GM12878 (cell line): ENCODE measurements at regions not wholly inside any gene's neighbourhood (a gene's known extent, or its start where the extent isn't known, plus 50 kb on each side); places are given as distances from the start of the nearest gene placed in this dataset.

Experiments used
- ATAC-seq: fragments of 200-7000 bp; cut with Tn5 transposase; 3 replicates; pipeline ENCODE4 v1.9.1; 2020; ENCODE audit warnings: mild to moderate bottlenecking, moderate library complexity
- BruUV-seq: library from RNA; stranded (reverse); fragments of 400-500 nt; replicated peaks from 2 replicates; lab custom pipeline; 2021; lab: Mats Ljungman, UMichigan
- CTCF ChIA-PET: fragments of 300-600 bp; sonication (Branson Sonifier 250); formaldehyde crosslinking; extraction: SDS; loops from one replicate; lab custom pipeline; 2021; ENCODE audit warnings: inconsistent platforms; lab: Yijun Ruan, JAX
- POLR2A ChIA-PET: fragments of 350-600 bp; formaldehyde crosslinking; extraction: SDS; loops from one replicate; lab custom pipeline; 2021; ENCODE audit warnings: inconsistent platforms; lab: Charles Lee
- RAD21 ChIA-PET: fragments of 300-600 bp; sonication (Branson Sonifier 250); formaldehyde crosslinking; loops from one replicate; lab custom pipeline; 2023; ENCODE audit warnings: antibody characterized with exemption; ENCODE audit not compliant: unreplicated experiment; lab: Charles Lee
- SMC1A ChIA-PET: fragments of 300-600 bp; sonication (Branson Sonifier 250); formaldehyde crosslinking; loops from one replicate; lab custom pipeline; 2023; ENCODE audit not compliant: unreplicated experiment, uncharacterized antibody; lab: Charles Lee
- DNase-seq: peaks from one replicate; pipeline ENCODE4 v3.0.0-alpha.2; 2011; ENCODE audit warnings: low read depth, low spot score
- FAIRE-seq: peaks from 3 replicates; lab custom pipeline; 2011; peaks lifted over from hg19 to GRCh38; lab: Jason Lieb, UNC
- H2AFZ ChIP-seq: 2 replicates; pipeline ENCODE4 v1.6.0; 2011; ENCODE audit warnings: low read depth, low read length, control low read depth; ENCODE audit not compliant: control insufficient read depth
- H3K27ac ChIP-seq: 2 replicates; pipeline ENCODE4 v1.5.1; 2011; ENCODE audit warnings: control low read depth; ENCODE audit not compliant: control insufficient read depth, insufficient read depth
- H3K27me3 ChIP-seq, 2 experiments: replicated peaks in 1 of 2; 2 replicates each; pipeline versions ENCODE4 v1.6.0 to v1.6.1; 2011; ENCODE audit warnings: low read length in 1 of 2; ENCODE audit not compliant: control insufficient read depth in 2 of 2, insufficient read depth in 2 of 2
- H3K36me3 ChIP-seq, 2 experiments: 2 replicates each; pipeline ENCODE4 v1.5.1; 2011; ENCODE audit warnings: low read length in 1 of 2; ENCODE audit not compliant: control insufficient read depth in 2 of 2, insufficient read depth in 2 of 2
- H3K4me1 ChIP-seq: 2 replicates; pipeline ENCODE4 v1.6.1; 2011; ENCODE audit warnings: mild to moderate bottlenecking, low read length, moderate library complexity, mixed read lengths; ENCODE audit not compliant: control insufficient read depth, insufficient read depth
- H3K4me2 ChIP-seq: 2 replicates; pipeline ENCODE4 v1.6.0; 2011; ENCODE audit warnings: control low read depth; ENCODE audit not compliant: control insufficient read depth, insufficient read depth
- H3K4me3 ChIP-seq: fragments of 200-600 bp; sonication (generic); 2 replicates; pipeline ENCODE4 v1.5.1; 2016
- H3K79me2 ChIP-seq: 2 replicates; pipeline ENCODE4 v1.6.0; 2011; ENCODE audit warnings: low read length; ENCODE audit not compliant: control insufficient read depth, insufficient read depth
- H3K9ac ChIP-seq: 2 replicates; pipeline ENCODE4 v1.8.0; 2011; ENCODE audit warnings: low read length, control low read depth, mixed read lengths; ENCODE audit not compliant: control insufficient read depth, insufficient read depth
- H3K9me3 ChIP-seq: replicated peaks from 3 replicates; pipeline ENCODE4 v1.5.1; 2011; ENCODE audit warnings: mild to moderate bottlenecking, low read length; ENCODE audit not compliant: control insufficient read depth, insufficient read depth
- H4K20me1 ChIP-seq: 2 replicates; pipeline ENCODE4 v1.6.0; 2011; ENCODE audit not compliant: control insufficient read depth, insufficient read depth
- ATF7 ChIP-seq: fragments of 450-650 bp; IDR thresholded peaks from 2 replicates; pipeline ENCODE4 v1.6.1; 2016; ENCODE audit warnings: low read depth, mild to moderate bottlenecking
- CBX5 ChIP-seq: sonication (generic); IDR thresholded peaks from 2 replicates; pipeline ENCODE4 v1.6.1; 2016; ENCODE audit warnings: low read depth, moderate library complexity, mild to moderate bottlenecking, inconsistent platforms
- CEBPB ChIP-seq, 2 experiments: fragments of 150-350 bp in 1 of 2; IDR thresholded peaks; 2 replicates each; pipeline ENCODE4 v1.6.1; 2012 to 2014; ENCODE audit warnings: low read depth in 2 of 2, low read length in 2 of 2, borderline replicate concordance in 1 of 2, inconsistent platforms in 1 of 2
- CHD1 ChIP-seq: IDR thresholded peaks from 2 replicates; pipeline ENCODE4 v1.6.1; 2012; ENCODE audit warnings: low read depth, low read length, improper control_type of control experiment
- E2F4 ChIP-seq: IDR thresholded peaks from 2 replicates; pipeline ENCODE4 v1.6.1; 2012; ENCODE audit warnings: low read depth, low read length, improper control_type of control experiment
- EGR1 ChIP-seq, 2 experiments: IDR thresholded peaks; 1 replicate in 1 of 2; 2 replicates in 1 of 2; pipeline ENCODE4 v1.6.1; 2011 to 2012; ENCODE audit warnings: low read depth in 2 of 2, low read length in 2 of 2, borderline replicate concordance in 1 of 2, mild to moderate bottlenecking in 1 of 2, moderate library complexity in 1 of 2
- ETV6 ChIP-seq, 2 experiments: fragments of 450-650 bp in 1 of 2; IDR thresholded peaks in 1 of 2; conservative IDR thresholded peaks in 1 of 2; 2 replicates each; pipeline ENCODE4 v1.6.1; 2014; ENCODE audit warnings: antibody characterized with exemption in 1 of 2, borderline replicate concordance in 1 of 2, low read depth in 1 of 2, mild to moderate bottlenecking in 1 of 2, moderate library complexity in 1 of 2
- GABPA ChIP-seq: IDR thresholded peaks from 2 replicates; pipeline ENCODE4 v1.6.1; 2014; ENCODE audit warnings: antibody characterized with exemption, low read depth, mild to moderate bottlenecking, inconsistent platforms
- HDAC2 ChIP-seq: fragments of 200-600 bp; sonication (generic); IDR thresholded peaks from 2 replicates; pipeline ENCODE4 v1.6.1; 2017
- KDM1A ChIP-seq: fragments of 200-600 bp; sonication (generic); IDR thresholded peaks from 2 replicates; pipeline ENCODE4 v1.6.1; 2016; ENCODE audit warnings: borderline replicate concordance
- MXI1 ChIP-seq: fragments of 150-350 bp; IDR thresholded peaks from 2 replicates; pipeline ENCODE4 v1.6.1; 2011; ENCODE audit warnings: low read depth, mild to moderate bottlenecking, inconsistent platforms, low read length, improper control_type of control experiment
- NFYA ChIP-seq: IDR thresholded peaks from 2 replicates; pipeline ENCODE4 v1.6.1; 2011; ENCODE audit warnings: low read depth, mild to moderate bottlenecking, low read length, improper control_type of control experiment, borderline replicate concordance
- PML ChIP-seq: IDR thresholded peaks from 2 replicates; pipeline ENCODE4 v1.6.1; 2012; ENCODE audit warnings: low read length, inconsistent platforms
- SMAD1 ChIP-seq: fragments of 450-650 bp; IDR thresholded peaks from 2 replicates; pipeline ENCODE4 v1.6.1; 2018; ENCODE audit warnings: mild to moderate bottlenecking, low read depth; ENCODE audit not compliant: partially characterized antibody
- SREBF1 ChIP-seq: IDR thresholded peaks from 2 replicates; pipeline ENCODE4 v1.6.1; 2012; ENCODE audit warnings: mild to moderate bottlenecking, low read length
- STAT1 ChIP-seq: fragments of 450-650 bp; conservative IDR thresholded peaks from 2 replicates; pipeline ENCODE4 v1.6.1; 2014; ENCODE audit warnings: antibody characterized with exemption, mild to moderate bottlenecking
- TBL1XR1 ChIP-seq: IDR thresholded peaks from 2 replicates; pipeline ENCODE4 v1.6.1; 2012; ENCODE audit warnings: low read depth, low read length, improper control_type of control experiment
- WRNIP1 ChIP-seq: IDR thresholded peaks from 2 replicates; pipeline ENCODE4 v1.6.1; 2011; ENCODE audit warnings: low read depth, low read length, improper control_type of control experiment, borderline replicate concordance
- ZNF207 ChIP-seq: fragments of 450-650 bp; IDR thresholded peaks from 2 replicates; pipeline ENCODE4 v1.6.1; 2014; ENCODE audit warnings: antibody characterized with exemption, mild to moderate bottlenecking, borderline replicate concordance
- ZNF217 ChIP-seq: fragments of 450-650 bp; IDR thresholded peaks from 2 replicates; pipeline ENCODE4 v1.6.1; 2017; ENCODE audit warnings: antibody characterized with exemption, mild to moderate bottlenecking
- ZNF622 ChIP-seq: fragments of 450-650 bp; IDR thresholded peaks from 2 replicates; pipeline ENCODE4 v1.6.1; 2017; ENCODE audit warnings: mild to moderate bottlenecking, inconsistent platforms
- ZSCAN29 ChIP-seq: fragments of 450-650 bp; IDR thresholded peaks from 2 replicates; pipeline ENCODE4 v1.6.1; 2017; ENCODE audit warnings: mild to moderate bottlenecking, moderate library complexity
- WGBS: methylation state at CpG from one replicate; pipeline ENCODE4 v1.1.6; 2016; ENCODE audit warnings: low lambda C conversion rate; ENCODE audit not compliant: insufficient replicate concordance, insufficient coverage; ENCODE audit errors: missing lambda C conversion rate; 5-methylcytosine and 5-hydroxymethylcytosine counted together
- in situ Hi-C: fragments of 300-500 bp; cut with MboI; formaldehyde crosslinking; loops from 9 replicates; pipeline ENCODE4 v1.14.3; 2018; ENCODE audit warnings: mixed read lengths
- intact Hi-C: fragments of 100-400 bp; cut with micrococcal nuclease; formaldehyde crosslinking; loops from one replicate; pipeline ENCODE4 v1.14.2; 2022; ENCODE audit not compliant: unreplicated experiment

GRCh38 chr2:139518321-139518720 lies 738.1 kb upstream of the NXPH2 start:
- no peaks in the 10 kb centered on the region for H4K20me1 ChIP-seq
- CTCF ChIA-PET: no interaction called here
- POLR2A ChIA-PET: no interaction called here
- H3K4me1 ChIP-seq: no peaks in the 10 kb centered on the region
- no TSS peak for BruUV-seq
- TF ChIP-seq EGR1 (IDR thresholded peaks at IDR 0.05; ENCODE audit: borderline replicate concordance in 1 of 2, low read depth in 2 of 2, low read length in 2 of 2) (no peak), ZNF207 (no peak), ETV6 (conservative IDR thresholded peaks at IDR 0.05 in 1 of 2, IDR thresholded peaks at IDR 0.05 in 1 of 2; ENCODE audit: borderline replicate concordance in 1 of 2, low read depth in 1 of 2) (no peak), TBL1XR1 (no peak), SMAD1 (no peak), CBX5 (no peak), ZNF217 (no peak), ZSCAN29 (no peak)
- RAD21 ChIA-PET: no interaction called here
- WGBS: 8% methylated on average over 5 of the region's 5 CpGs
- DNase-seq (no peak), FAIRE-seq (no peak), ATAC-seq (no peak)
- no peak overlapping the region for H3K27ac ChIP-seq
- no peaks in the 10 kb centered on the region for H3K9me3 ChIP-seq
- intact Hi-C loops (no loop called here), in situ Hi-C loops (no loop called here)
- no peaks in the 10 kb centered on the region for H3K79me2 ChIP-seq
- H3K4me3 ChIP-seq: no peak overlapping the region
- SMC1A ChIA-PET: no interaction called here
- H3K9ac ChIP-seq: no peak overlapping the region
- no peaks in the 10 kb centered on the region for H3K27me3 ChIP-seq
- no peak overlapping the region for H3K4me2 ChIP-seq
- no peak overlapping the region for H2AFZ ChIP-seq
- no peaks in the 10 kb centered on the region for H3K36me3 ChIP-seq

- intact Hi-C loops: no loop called here
- in situ Hi-C loops: no loop called here
- H3K9ac ChIP-seq: no peak overlapping the region
- H3K4me3 ChIP-seq: no peak overlapping the region
- no TSS peak for BruUV-seq
- ATAC-seq (no peak), DNase-seq (no peak), FAIRE-seq (no peak)
- H3K4me2 ChIP-seq: no peak overlapping the region
- no peaks in the 10 kb centered on the region for H3K79me2 ChIP-seq
- TF ChIP-seq STAT1 (no peak), GABPA (no peak), SREBF1 (no peak), ATF7 (no peak), KDM1A (no peak), HDAC2 (no peak), CHD1 (no peak), PML (no peak), CEBPB (IDR thresholded peaks at IDR 0.05; ENCODE audit: borderline replicate concordance in 1 of 2, low read depth in 2 of 2, low read length in 2 of 2) (no peak), MXI1 (no peak), ZSCAN29 (no peak), E2F4 (no peak), WRNIP1 (no peak), NFYA (no peak), ZNF622 (no peak)
- no peaks in the 10 kb centered on the region for H4K20me1 ChIP-seq
- H3K4me1 ChIP-seq: no peaks in the 10 kb centered on the region
- no peak overlapping the region for H3K27ac ChIP-seq
- H3K27me3 ChIP-seq: no peaks in the 10 kb centered on the region
- no peak overlapping the region for H2AFZ ChIP-seq
- ChIA-PET POLR2A (no interaction called here), SMC1A (no interaction called here), RAD21 (no interaction called here), CTCF (interaction anchor here (1.1 kb wide), 1 partner anchor 9 kb away, joined by 3 read pairs; no protein-coding TSS in a partner anchor)
- WGBS: 30% methylated on average over 5 of the region's 5 CpGs
- no peaks in the 10 kb centered on the region for H3K9me3 ChIP-seq
- H3K36me3 ChIP-seq: no peaks in the 10 kb centered on the region
Observed at GRCh38 chr2:139514951-139515350, 734.8 kb upstream of the NXPH2 start.
